Adrenal gland (tissue), 5 donors: ENCODE measurements at regions not wholly inside any gene's neighbourhood (a gene's known extent, or its start where the extent isn't known, plus 50 kb on each side); places are given as distances from the start of the nearest gene placed in this dataset.

Experiments
- CTCF ChIP-seq, 6 experiments: fragments of 450-650 bp in 4 of 6; fragments of 200-600 bp in 2 of 6; sonication (generic) in 1 of 6; IDR thresholded peaks; 1 replicate in 5 of 6; 2 replicates in 1 of 6; pipeline versions ENCODE4 v1.5.1 to v1.8.0; 2016 to 2021; ENCODE audit warnings: antibody characterized with exemption in 6 of 6, mild to moderate bottlenecking in 2 of 6, moderate library complexity in 1 of 6
- POLR2A ChIP-seq, 2 donors: fragments of 450-650 bp; IDR thresholded peaks; one replicate each; pipeline ENCODE4 v1.6.1; 2017; ENCODE audit warnings: antibody characterized with exemption in 2 of 2, mild to moderate bottlenecking in 2 of 2, moderate library complexity in 1 of 2
- donor health status: DM: no; HTN: no; CAD: no.

DNA sequence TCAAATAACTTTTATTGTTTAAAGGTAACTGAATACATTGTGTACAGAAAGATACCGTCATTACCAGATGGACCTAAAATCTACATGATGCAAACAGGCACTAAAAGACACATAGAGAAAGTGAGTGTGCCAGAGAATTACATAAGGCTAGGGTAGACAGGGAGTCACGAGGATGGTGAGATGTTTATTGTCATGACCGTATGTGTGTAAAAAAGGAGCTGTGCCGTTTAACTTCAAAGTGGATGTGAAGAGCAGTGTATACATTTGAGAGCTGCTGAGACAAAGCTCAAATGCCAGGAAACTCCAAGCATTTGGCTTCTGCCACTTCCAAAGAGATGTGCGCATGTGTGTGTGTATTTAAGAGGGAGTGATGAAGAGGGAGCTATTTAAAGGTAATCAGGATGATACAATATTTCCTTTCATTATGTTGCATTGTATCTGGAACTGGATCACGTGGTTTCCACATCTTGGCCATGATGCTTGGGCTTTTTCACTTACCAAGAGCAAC, 51.4 kb upstream of the IGF1R start:
- no peak for TF ChIP-seq POLR2A (IDR thresholded peaks at IDR 0.05)
- TF ChIP-seq CTCF (IDR thresholded peaks at IDR 0.05) = no peak
